Lower leg skin (tissue), 3 donors: ENCODE measurements at regions not wholly inside any gene's neighbourhood (a gene's known extent, or its start where the extent isn't known, plus 50 kb on each side); places are given as distances from the start of the nearest gene placed in this dataset.

Source experiments
- CTCF ChIP-seq, 3 donors: fragments of 450-650 bp; IDR thresholded peaks; one replicate each; pipeline ENCODE4 v1.5.1; 2016; ENCODE audit warnings: antibody characterized with exemption in 3 of 3, mild to moderate bottlenecking in 3 of 3, moderate library complexity in 2 of 3
- POLR2A ChIP-seq, 2 donors: fragments of 450-650 bp; IDR thresholded peaks; one replicate each; pipeline ENCODE4 v1.6.1; 2016 to 2017; ENCODE audit warnings: antibody characterized with exemption in 2 of 2, mild to moderate bottlenecking in 1 of 2, moderate library complexity in 1 of 2

- TF ChIP-seq CTCF (IDR thresholded peaks at IDR 0.05) (no peak), POLR2A (IDR thresholded peaks at IDR 0.05) (no peak)
Measured at GRCh38 chr2:211067029-211067428, 510.6 kb downstream of the CPS1 start.
